HCT116 (cell line): ENCODE measurements at regions not wholly inside any gene's neighbourhood (a gene's known extent, or its start where the extent isn't known, plus 50 kb on each side); places are given as distances from the start of the nearest gene placed in this dataset.

Experiments
- ATAC-seq: fragments of 200-7000 bp; cut with Tn5 transposase; 2 replicates; pipeline ENCODE4 v1.9.1; 2020; ENCODE audit warnings: mild to moderate bottlenecking, moderate library complexity
- BruUV-seq: library from RNA; stranded (reverse); fragments of 400-500 nt; replicated peaks from 2 replicates; lab custom pipeline; 2021; lab: Mats Ljungman, UMichigan
- CTCF ChIA-PET: fragments of 300-600 bp; sonication (Branson Sonifier 250); formaldehyde crosslinking; loops from one replicate; lab custom pipeline; 2021; ENCODE audit warnings: antibody characterized with exemption; lab: Charles Lee
- POLR2A ChIA-PET: fragments of 300-600, 350-600 bp; sonication (Branson Sonifier 250); formaldehyde crosslinking; loops from one replicate; lab custom pipeline; 2021; ENCODE audit warnings: antibody characterized with exemption; lab: Charles Lee
- RAD21 ChIA-PET, 2 experiments: fragments of 300-600 bp; sonication (Branson Sonifier 250); formaldehyde crosslinking; loops; one replicate each; lab custom pipeline; 2023; ENCODE audit warnings: low total read pairs in 2 of 2; ENCODE audit not compliant: uncharacterized antibody in 2 of 2, unreplicated experiment in 2 of 2, low non-redundant PET in 1 of 2; lab: Charles Lee
- DNase-seq: peaks from one replicate; pipeline ENCODE4 v3.0.0-alpha.2; 2010; ENCODE audit warnings: low read depth, low spot score
- H2AFZ ChIP-seq: fragments of 200-600 bp; shearing (Covaris generic), sonication (generic); 2 replicates; pipeline ENCODE4 v1.6.1; 2017; ENCODE audit warnings: low read depth, mixed run types, mixed read lengths, antibody characterized with exemption, low read length; ENCODE audit not compliant: poor library complexity, severe bottlenecking
- H3K27ac ChIP-seq: 2 replicates; pipeline ENCODE4 v1.5.1; 2012; ENCODE audit warnings: low read depth, low read length
- H3K27me3 ChIP-seq: fragments of 200-600 bp; sonication (generic); 2 replicates; pipeline ENCODE4 v1.6.1; 2016; ENCODE audit warnings: mixed run types, low read length, mixed read lengths; ENCODE audit not compliant: insufficient read depth
- H3K36me3 ChIP-seq, 2 experiments: fragments of 200-500 bp in 1 of 2; fragments of 200-600 bp in 1 of 2; sonication (Bioruptor generic) in 1 of 2; sonication (generic) in 1 of 2; 2 replicates each; pipeline versions ENCODE4 v1.5.1 to v1.6.1; 2014 to 2016; ENCODE audit warnings: low read length in 2 of 2, inconsistent platforms in 1 of 2, mixed read lengths in 1 of 2, mixed run types in 1 of 2; ENCODE audit not compliant: insufficient read depth in 2 of 2, control insufficient read depth in 1 of 2
- H3K4me1 ChIP-seq, 2 experiments: fragments of 200-600 bp in 1 of 2; sonication (generic) in 1 of 2; 2 replicates each; pipeline versions ENCODE4 v1.5.1 to v1.6.1; 2012 to 2017; ENCODE audit warnings: low read length in 2 of 2, inconsistent platforms in 1 of 2, mild to moderate bottlenecking in 1 of 2, mixed read lengths in 1 of 2, mixed run types in 1 of 2, moderate library complexity in 1 of 2; ENCODE audit not compliant: insufficient read depth in 2 of 2, control insufficient read depth in 1 of 2
- H3K4me2 ChIP-seq: fragments of 200-600 bp; sonication (generic); 2 replicates; pipeline ENCODE4 v1.6.1; 2017; ENCODE audit warnings: mixed run types, low read length, mixed read lengths
- H3K4me3 ChIP-seq, 2 experiments: fragments of 200-600 bp in 1 of 2; sonication (generic) in 1 of 2; replicated peaks in 1 of 2; 2 replicates each; pipeline ENCODE4 v1.5.1; 2011 to 2016; ENCODE audit warnings: low read length in 2 of 2, control low read depth in 1 of 2, low read depth in 1 of 2, mild to moderate bottlenecking in 1 of 2, mixed read lengths in 1 of 2, mixed run types in 1 of 2
- H3K79me2 ChIP-seq: fragments of 200-600 bp; sonication (generic); 2 replicates; pipeline ENCODE4 v1.6.1; 2017; ENCODE audit warnings: mild to moderate bottlenecking, mixed run types, low read length, moderate library complexity, mixed read lengths; ENCODE audit not compliant: insufficient read depth
- H3K9ac ChIP-seq: fragments of 200-600 bp; sonication (generic); 2 replicates; pipeline ENCODE4 v1.6.1; 2016; ENCODE audit warnings: low read length, mixed read lengths
- H3K9me2 ChIP-seq: fragments of 200-600 bp; sonication (generic), shearing (Covaris generic); 2 replicates; pipeline ENCODE4 v1.6.1; 2017; ENCODE audit warnings: mixed run types, mild to moderate bottlenecking, moderate library complexity; ENCODE audit not compliant: insufficient read depth
- H3K9me3 ChIP-seq, 2 experiments: fragments of 200-500 bp in 1 of 2; fragments of 200-600 bp in 1 of 2; sonication (Bioruptor generic) in 1 of 2; sonication (generic) in 1 of 2; 2 replicates each; pipeline ENCODE4 v1.6.1; 2014 to 2017; ENCODE audit warnings: low read length in 2 of 2, mixed read lengths in 2 of 2, inconsistent platforms in 1 of 2, low read depth in 1 of 2, mild to moderate bottlenecking in 1 of 2, mixed run types in 1 of 2, moderate library complexity in 1 of 2; ENCODE audit not compliant: control insufficient read depth in 1 of 2, insufficient read depth in 1 of 2
- H4K20me1 ChIP-seq: fragments of 200-600 bp; sonication (generic), shearing (Covaris generic); 2 replicates; pipeline ENCODE4 v1.6.1; 2017; ENCODE audit warnings: mixed run types, mild to moderate bottlenecking, moderate library complexity; ENCODE audit not compliant: insufficient read depth
- EGR1 ChIP-seq: IDR thresholded peaks from 2 replicates; pipeline ENCODE4 v1.6.1; 2012; ENCODE audit warnings: low read depth
- JUND ChIP-seq: IDR thresholded peaks from 2 replicates; pipeline ENCODE4 v1.6.1; 2012
- POLR2AphosphoS5 ChIP-seq: IDR thresholded peaks from 2 replicates; pipeline ENCODE4 v1.6.1; 2011; ENCODE audit warnings: mild to moderate bottlenecking, low read depth, low read length, moderate library complexity
- REST ChIP-seq: IDR thresholded peaks from 2 replicates; pipeline ENCODE4 v1.6.1; 2012; ENCODE audit warnings: low read depth
- SIN3A ChIP-seq: IDR thresholded peaks from 2 replicates; pipeline ENCODE4 v1.6.1; 2012; ENCODE audit warnings: low read depth
- SRF ChIP-seq: IDR thresholded peaks from 2 replicates; pipeline ENCODE4 v1.6.1; 2012; ENCODE audit warnings: low read depth
- TCF7L2 ChIP-seq: IDR thresholded peaks from 2 replicates; pipeline ENCODE4 v1.7.0; 2011; ENCODE audit warnings: borderline replicate concordance, inconsistent platforms; ENCODE audit not compliant: insufficient read depth, insufficient read length; ENCODE audit errors: extremely low read depth
- ZFX ChIP-seq: fragments of 450-650 bp; IDR thresholded peaks from 2 replicates; pipeline ENCODE4 v1.6.1; 2017
- intact Hi-C: fragments of 100-400 bp; cut with micrococcal nuclease; formaldehyde crosslinking; loops from 2 replicates; pipeline ENCODE4 v1.10.0; 2022

DNA sequence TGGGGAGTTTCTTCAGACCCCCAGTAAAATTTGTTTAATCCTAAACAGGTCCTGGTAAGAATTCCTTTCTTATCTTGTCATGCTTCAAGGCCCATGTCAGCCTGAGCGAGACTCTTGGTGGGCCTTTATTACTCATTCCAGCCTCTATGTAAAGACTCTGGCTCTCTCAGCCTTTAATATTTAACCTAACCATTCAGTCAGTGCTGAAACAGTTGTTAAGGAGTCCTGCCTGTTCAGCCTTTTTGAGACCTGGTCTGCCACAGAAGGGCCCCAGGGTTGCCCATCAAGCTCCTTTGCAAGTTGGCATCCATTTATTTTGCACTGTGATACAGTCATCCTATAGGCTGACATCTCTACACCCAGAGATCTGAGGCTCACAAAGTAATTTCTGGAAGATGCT, 107.7 kb upstream of the VANGL1 start:
- CTCF ChIA-PET = no interaction called here
- Histone ChIP-seq H3K9ac (no peak overlapping the region), H3K9me2 (no peaks in the 10 kb centered on the region), H3K9me3 (no peaks in the 10 kb centered on the region), H3K27ac (no peak overlapping the region), H3K4me2 (no peak overlapping the region), H3K36me3 (no peaks in the 10 kb centered on the region), H3K27me3 (no peaks in the 10 kb centered on the region), H4K20me1 (no peaks in the 10 kb centered on the region), H3K79me2 (no peaks in the 10 kb centered on the region), H3K4me1 (no peaks in the 10 kb centered on the region), H3K4me3 (no peak overlapping the region), H2AFZ (no peak overlapping the region)
- no TSS peak for BruUV-seq
- RAD21 ChIA-PET = no interaction called here
- POLR2A ChIA-PET = no interaction called here
- DNase-seq (no peak), ATAC-seq (no peak)
- intact Hi-C loops = no loop called here
- no peak for TF ChIP-seq EGR1
- no peak for TF ChIP-seq REST
- no peak for TF ChIP-seq JUND
- no peak for TF ChIP-seq ZFX

- ChIA-PET RAD21 (no interaction called here), CTCF (no interaction called here), POLR2A (no interaction called here)
- DNase-seq (no peak), ATAC-seq (no peak)
- TF ChIP-seq SIN3A = no peak
- TF ChIP-seq POLR2AphosphoS5 = no peak
- no peak for TF ChIP-seq SRF
- TF ChIP-seq TCF7L2 = no peak
- Histone ChIP-seq H3K9me3 (no peaks in the 10 kb centered on the region), H3K27me3 (no peaks in the 10 kb centered on the region), H3K4me3 (no peak overlapping the region), H3K4me2 (no peak overlapping the region), H3K36me3 (no peaks in the 10 kb centered on the region), H3K9me2 (no peaks in the 10 kb centered on the region), H3K4me1 (no peaks in the 10 kb centered on the region), H2AFZ (no peak overlapping the region), H3K9ac (no peak overlapping the region), H3K27ac (no peak overlapping the region), H3K79me2 (no peaks in the 10 kb centered on the region), H4K20me1 (no peaks in the 10 kb centered on the region)
- intact Hi-C loops = no loop called here
- no TSS peak for BruUV-seq
Observed at GRCh38 chr1:115531631-115532264, 110.0 kb upstream of the VANGL1 start.
